ENCODE measurements at regions not wholly inside any gene's neighbourhood (a gene's known extent, or its start where the extent isn't known, plus 50 kb on each side); places are given as distances from the start of the nearest gene placed in this dataset.
A peak's percentile ranks its signal among the peaks of the same experiment; 100 is the strongest.
"Not testable (repeated sequence)": the region's sequence is repeated elsewhere in the genome, so short reads cannot be mapped to it uniquely, and the experiment has no call there.

DNA sequence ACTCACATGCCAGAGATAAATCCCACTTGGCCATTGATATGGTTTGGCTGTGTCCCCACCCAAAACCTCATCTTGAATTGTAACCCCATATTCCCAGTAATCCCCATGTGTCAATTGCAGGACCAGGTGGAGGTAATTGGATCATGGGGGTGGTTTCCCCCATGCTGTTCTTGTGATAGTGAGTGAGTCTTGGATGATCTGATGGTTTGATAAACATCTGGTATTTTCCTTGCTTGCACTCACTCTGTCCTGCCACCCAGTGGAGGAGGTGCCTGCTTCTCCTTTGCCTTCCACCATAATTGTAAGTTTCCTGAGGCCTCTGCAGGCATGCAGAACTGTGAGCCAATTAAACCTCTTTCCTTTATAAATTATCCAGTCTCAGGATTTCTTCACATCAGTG lies 50.4 kb upstream of the B3GAT2 start:
- DNase-seq, result not testable (repeated sequence)

DNA sequence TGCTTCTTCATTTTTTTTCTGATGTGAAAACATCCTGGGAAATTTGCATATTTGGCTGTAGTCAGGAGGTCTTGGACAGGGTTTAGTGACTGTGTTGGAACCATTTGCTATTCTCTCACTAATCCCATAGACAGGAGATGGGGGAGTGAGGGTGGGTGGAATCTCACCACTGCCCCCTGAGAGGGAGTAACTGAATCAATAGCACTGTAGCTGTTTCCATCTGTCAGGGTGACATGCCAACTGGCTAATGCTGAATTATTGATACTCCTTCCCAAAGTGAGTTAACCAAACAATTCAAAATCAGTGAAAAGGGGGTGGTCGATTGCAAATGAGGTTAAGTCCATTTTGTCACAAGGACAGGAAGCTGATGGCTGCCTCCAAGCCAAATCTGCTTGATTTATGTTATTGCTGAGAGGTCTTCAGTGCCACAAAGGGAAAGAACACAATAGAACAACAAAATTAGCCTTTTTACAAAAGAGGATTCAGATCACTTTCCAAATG lies 55.1 kb upstream of the B3GAT2 start:
- no peak for DNase-seq

DNA sequence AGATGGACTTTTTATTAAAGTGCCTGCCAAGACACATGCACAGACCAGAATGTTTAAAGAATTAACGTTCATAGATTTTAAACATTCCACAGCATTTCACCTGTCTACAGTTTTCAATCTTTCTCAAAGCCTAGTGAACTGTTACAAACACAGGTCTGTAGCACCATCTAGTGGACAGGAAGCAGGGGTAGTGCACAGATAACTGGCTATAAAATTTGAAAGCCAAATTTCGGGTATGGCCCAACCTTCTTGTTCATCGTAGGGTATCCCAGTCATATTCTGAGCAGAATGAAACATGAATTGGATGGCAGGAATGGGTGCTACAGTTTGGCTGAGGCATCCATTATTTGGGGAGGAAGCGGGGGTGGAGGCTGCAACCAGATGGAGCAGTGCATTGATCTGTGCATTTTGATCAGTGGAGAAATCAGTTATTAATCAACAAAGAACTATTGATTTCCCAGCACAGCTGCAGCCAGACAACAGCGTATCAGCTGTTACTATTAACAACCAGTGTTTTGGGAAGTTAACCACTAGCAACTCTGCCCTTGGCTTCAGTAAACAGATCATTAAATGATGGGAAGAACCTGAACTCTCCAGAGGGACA lies 56.1 kb upstream of the B3GAT2 start:
- peak; percentile 47 for DNase-seq

DNA sequence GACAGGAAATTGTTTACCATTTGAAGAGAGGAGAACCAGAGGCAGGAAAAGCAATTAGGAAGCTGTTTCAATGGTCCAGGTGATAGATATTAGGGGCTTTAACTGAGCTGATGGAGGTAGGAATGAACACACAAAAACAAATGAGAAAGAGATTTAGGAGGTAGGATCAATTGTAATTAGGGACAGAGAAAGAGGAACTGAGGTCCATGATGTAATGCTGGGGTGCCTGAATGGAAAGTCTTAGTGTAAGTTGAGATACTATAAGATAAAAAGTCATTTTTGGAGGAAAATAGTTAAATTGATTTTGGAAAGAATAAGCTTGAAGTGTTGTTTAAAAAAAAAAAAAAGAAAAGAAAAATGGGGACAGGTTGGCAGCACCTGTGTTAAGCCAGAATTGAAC lies 58.5 kb upstream of the B3GAT2 start:
- no peak for DNase-seq

DNA sequence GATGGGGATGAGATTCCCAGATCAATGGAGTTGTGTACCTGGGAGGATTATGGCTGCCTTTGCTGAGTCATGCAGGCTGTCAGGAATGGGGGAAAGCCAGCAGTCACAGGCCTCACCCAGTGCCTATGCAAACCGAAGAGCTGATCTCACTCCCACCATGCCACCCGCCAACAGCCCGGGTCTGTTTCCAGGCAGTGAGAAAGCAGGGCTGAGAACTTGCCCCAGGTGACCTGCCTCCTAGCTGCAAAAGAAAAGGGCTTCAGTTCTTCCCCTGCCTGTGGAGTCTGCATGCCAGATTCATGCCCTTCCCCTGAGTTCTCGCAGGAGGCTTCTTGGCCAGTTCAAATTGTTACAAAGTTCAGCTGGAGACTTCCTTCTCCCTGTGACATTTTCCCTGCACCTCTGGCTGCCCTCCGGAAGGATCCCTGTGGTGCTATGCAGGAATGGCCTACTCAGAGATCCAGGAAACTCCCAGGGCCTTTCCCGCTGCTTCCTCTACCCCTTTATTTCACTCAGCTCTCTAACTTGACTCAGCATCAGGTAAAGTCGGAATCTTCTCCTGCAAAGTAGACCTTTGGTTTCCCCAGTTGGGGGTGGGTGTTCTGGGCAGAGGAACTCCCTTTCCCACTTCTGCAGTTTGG lies 71.5 kb upstream of the B3GAT2 start:
- DNase-seq, result no peak

DNA sequence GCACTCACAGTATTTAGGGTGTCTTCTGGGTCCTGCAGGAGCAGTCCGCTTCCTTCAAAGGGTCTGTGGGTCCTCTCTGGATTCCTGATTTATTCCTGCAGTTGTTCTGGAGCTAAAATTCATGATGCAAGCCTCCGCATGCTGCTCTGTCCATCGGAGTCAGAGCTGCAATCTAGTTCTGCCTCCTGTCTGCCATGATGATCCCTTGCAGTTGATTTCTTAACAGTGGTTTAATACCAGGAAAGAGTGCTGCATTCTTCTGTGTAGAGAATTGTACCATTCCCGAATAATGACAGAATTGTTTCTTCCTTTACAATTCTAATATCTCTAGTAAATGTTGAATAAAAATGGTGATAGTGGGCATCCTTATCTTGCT lies 72.0 kb upstream of the B3GAT2 start:
- DNase-seq, result no peak

DNA sequence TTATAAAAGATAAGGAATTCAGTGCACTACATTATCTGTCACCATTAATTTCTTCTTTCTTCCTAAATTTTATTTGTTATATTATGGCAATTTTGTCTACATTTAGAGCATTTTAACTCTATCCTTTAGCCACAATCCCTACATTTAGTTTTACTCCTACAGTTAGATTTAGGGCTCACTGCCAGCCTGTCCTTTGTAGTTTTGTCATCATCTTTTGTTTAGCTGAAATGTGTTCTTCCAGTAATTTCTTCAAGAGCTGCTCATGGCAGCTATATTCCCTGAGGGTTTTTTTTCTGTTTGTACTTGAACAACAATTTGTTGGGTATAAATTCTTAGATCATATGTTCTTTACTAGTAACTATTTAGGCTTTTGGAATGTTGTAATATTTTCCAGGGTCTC lies 72.7 kb upstream of the B3GAT2 start:
- DNase-seq, result no peak

DNA sequence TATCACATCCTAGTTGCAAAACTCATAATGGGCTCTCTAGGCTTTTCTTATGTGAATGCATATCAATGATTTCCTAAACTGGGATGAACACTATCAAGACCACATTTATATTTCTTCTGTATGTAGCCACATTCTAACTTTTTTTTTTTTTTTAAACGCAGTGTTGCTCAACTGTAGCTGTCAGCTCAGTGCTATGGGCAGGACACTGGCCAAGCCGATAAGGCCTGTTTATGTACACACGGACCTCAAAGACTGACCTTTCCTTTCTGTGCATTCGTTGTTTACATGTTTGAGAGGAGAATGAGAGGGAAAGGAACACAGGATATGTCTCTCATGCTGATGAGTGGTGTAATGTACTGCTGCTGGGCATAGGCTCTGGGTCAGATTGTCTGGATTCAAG lies 75.1 kb upstream of the B3GAT2 start:
- DNase-seq, result no peak

DNA sequence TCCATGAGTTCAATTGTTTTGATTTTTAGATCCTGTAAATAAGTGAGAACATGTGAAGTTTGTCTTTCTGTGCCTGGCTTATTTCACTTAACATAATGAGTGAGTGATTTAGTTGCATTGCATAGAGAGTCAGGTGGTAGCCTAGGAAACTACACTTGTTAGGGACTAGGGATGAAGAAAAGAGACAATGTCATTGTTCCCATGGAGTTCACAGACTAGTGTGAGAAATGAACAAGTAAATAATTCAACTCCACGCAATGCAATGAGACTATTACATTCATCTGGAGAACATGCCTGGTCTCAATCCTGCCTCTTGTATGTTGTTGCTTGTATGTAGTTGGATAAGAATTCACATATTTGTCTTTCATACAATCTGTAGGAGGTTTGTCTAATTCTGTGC lies 76.3 kb upstream of the B3GAT2 start:
- DNase-seq, result no peak

DNA sequence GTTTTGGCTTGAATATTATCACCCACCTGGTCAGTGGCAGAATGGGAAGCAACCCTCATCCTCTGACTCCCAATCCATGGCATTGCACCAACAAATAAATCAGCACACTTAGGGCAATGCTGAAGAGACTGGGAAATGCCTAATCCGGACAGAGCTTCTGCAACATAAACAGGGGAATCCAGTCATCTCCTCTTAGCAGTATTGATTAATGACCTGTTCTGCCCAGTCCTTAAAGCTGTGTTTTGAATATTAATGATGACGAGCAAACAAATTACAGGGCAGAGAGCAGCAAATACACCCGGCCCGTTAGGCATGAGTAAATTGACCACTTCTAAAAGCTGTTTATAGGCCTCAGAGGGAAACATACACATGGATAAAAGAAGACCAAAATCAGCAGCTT lies 77.0 kb upstream of the B3GAT2 start:
- DNase-seq, result no peak

DNA sequence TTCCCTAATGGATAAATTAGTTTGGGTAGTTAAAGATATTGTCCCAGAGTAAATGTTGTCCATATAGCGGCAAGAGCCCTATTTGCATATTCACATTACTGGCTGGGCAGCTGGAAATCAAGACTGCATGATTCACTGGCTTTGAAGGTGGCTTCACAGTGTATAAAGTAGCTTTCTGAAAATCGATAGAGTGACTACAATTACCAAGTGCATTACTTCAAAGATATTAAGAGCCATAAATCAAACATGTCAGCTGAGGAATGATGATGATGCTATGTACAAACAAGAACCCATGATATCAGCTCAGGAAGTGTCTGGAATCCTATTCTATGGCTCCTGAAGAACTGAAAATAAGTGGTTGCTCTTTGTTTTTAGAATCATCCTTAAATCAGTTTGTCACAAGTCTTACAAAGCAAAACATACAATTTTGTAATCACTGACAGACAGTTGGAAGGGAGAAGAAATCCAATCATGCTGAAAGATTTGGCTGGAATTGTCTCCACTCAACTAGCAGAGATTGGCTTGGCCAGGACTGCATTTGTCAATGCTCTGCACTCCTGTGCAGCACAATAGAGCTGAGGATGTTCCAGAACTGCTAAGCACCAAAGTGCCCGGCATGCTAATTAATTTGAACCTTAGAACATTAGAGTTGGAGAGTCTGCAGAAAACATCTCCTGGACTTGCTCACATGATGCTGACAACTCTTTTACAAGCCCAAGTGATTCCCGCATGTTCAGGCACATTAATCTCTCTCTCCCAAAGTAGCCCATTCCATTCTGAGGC lies 77.9 kb upstream of the B3GAT2 start:
- no peak for DNase-seq

DNA sequence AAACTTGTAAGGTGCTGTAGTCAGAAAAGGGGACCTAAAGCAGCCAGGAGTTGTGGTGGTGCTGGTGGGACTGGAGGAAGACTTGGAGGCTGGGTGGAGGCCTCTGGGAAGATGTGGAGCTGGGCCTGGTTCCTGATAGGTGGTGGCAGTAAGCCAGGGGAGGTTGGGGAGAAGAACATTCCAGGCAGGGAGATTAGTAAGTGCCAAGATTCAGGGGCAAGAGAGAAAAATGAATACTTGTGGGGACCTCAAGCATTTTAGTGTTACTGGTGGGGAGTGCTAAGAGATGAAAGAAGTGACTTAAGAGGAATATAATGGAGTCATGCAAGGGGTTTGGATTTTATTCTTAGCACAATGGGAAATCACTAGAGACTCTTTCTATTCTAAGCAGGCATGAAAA lies 79.0 kb upstream of the B3GAT2 start:
- no peak for DNase-seq

DNA sequence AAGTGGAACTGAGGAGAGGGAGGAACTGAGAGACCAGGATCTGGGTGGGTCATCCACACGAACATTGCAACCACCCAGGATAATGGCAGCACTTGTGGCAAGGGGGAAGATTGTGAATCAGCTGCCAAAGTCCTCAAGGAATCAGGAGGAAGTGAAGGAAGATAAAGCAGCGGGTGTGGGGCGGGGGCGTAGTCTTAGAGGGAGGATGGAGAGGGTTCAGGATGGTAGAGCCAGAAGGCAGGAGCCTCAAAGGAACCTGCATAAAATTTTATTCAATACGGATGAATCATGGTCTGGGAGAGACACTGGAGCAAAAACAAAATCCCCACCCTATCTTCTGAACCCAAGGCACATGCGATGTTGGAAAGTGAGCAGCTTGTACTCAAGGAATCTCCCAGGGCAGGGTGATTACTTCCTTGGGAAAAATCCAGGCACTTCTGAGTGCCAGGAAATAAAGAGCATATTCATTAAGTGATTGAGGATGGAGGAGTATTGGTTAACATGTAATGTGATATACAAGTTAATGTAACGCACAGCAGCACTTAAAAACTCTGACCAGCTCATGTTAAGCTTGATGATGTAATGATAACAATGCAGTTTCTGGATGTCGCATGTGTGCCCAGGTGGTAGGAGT lies 82.0 kb upstream of the B3GAT2 start:
- DNase-seq, result no peak

DNA sequence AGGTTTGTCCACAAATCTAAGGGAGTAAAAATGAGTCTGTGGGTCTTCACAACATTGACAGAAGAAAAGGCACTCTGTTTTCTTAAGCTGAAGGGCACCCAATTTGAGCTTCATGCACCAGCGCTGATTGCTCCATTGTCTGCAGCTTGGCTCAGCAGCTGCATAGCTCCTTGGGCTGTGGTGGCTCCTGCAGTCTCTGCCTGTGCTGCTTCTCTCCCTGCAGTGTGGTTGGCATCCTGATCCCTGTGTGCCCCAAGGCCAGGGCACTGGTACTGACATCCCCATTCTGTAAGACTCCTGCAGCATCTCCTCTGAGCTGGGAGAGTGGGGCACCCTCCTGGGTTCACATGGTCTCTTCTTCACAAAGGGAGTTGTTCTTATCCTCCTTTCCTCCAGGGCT lies 83.2 kb upstream of the B3GAT2 start:
- no peak for DNase-seq

DNA sequence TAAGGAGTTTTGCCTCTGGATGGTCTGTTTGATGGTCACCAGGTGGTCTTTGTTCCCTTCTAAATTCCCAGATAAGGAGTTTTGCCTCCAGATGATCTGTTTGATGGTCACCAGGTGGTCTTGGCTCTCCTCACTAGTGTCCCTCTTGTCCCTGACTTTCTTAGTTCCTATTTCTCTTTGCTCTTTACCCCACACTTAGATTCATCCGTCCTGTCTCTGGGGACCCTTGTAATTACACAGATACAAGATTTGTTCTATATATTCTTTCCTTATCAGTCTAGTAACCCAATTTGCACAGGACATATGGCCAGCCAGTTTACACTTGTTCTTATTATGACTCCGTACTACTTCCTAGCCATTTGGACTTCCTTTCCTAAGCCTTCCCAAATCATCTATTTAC lies 84.0 kb upstream of the B3GAT2 start:
- DNase-seq, result no peak

DNA sequence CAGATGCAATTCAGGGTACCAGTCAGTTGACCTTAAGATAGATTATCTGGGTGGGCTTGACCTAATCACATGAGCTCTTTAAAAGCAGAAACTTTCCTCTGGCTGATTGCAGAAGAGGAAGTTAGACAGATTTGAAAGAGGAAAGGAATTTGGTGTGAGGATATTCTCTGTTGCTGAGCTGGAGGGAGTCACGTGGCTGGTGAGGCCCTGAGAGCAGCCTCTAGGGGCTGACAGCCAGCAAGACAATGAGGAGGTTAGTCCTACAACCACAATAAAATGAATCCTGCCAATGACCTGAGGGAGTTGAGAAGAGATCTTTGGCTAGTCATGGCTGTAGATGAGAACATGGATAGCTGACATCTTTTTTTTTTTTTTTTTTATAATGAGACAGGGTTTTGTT lies 87.0 kb upstream of the B3GAT2 start:
- DNase-seq, result no peak

DNA sequence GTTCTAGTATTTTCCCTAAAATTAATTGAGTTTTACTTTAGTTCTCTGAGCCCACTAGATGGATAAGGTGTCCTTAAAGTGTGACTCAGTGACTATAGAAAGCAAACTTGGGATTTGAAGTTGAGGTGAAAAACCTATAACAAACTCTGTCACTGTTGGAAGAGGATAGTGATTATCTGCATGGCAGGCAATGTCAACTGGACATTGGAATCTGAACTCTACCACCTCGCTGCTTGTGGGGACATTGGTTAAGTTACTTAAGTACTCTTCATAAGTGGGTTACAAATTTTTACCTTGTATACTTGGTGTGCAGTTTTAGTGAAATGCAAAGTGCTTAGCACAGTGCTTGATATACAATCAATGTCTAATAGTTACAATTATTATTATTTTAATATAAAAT lies 87.9 kb upstream of the B3GAT2 start:
- DNase-seq, result no peak

DNA sequence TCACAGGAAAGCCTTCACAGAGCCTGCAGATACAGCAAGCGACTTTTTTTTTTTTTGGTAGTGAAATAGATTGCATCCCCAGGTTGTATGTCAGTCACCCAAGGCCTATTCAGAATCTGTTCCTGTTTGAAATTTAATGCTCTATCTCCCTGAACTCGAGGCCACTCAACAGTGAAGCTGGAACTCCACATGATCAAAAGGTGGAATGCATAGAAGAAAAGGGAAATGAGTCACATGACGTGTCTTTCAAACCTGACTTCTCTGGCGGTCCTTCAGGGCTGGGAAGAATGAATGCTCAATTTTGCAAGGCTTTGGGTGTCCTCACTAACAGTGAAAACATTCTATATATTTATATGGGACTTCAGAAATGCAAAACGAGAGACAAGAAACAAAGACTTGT lies 88.4 kb upstream of the B3GAT2 start:
- no peak for DNase-seq

DNA sequence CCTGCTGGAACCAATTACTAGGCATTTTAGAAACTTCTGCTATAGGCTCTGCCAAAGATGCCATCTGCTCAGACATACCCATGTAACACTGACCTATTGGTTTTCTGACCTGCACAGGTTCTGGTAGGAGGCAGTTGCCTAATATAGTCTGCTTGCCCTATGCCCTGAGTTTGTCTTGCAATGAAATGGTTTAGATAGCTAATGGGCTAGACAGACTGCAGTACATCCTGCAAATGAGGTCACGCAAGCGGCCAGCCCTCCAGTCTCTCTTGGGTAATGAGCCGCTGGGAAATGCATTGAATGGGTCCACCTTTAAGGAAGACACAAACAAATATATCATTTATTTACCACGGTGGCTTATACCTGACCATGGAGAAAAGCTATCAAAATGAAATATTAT lies 90.6 kb upstream of the B3GAT2 start:
- no peak for DNase-seq

DNA sequence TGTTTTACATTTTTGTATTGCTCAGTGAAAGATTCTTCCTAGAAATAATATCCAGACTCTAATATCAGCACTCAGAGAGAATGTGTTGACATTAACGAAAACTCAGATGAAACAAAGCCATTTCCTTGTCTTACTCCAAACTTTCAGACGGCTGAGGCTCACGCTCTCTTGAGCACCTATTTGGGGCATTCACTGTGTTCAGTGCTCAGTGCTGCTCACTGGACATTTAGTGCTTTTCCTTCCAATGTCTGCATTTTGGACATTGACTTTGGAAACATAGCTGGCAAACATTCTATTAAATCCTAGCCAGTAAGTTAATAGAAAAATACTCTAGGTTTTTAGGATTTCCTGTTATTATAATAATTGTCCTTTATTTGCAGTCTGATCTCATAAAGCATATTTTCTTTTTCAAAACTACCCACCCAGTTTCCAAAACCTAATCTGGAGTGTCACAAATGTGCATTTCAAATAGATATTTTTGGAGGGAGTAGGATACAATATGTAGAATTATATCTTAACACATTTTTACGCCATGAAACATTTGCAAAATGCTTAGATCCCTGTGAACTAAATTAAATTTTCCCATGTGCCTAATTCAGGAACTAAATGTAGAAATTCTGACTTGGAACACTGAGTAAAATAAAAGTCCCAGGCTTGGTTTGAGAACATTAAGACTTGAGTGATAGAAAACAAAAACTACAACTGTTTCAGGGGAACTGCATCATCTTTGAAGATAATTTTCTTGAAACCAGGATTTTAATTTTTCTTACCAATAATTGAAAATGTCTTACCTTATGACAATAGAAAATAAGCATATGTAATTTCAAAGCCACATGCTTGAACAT lies 91.7 kb upstream of the B3GAT2 start:
- no peak for DNase-seq

DNA sequence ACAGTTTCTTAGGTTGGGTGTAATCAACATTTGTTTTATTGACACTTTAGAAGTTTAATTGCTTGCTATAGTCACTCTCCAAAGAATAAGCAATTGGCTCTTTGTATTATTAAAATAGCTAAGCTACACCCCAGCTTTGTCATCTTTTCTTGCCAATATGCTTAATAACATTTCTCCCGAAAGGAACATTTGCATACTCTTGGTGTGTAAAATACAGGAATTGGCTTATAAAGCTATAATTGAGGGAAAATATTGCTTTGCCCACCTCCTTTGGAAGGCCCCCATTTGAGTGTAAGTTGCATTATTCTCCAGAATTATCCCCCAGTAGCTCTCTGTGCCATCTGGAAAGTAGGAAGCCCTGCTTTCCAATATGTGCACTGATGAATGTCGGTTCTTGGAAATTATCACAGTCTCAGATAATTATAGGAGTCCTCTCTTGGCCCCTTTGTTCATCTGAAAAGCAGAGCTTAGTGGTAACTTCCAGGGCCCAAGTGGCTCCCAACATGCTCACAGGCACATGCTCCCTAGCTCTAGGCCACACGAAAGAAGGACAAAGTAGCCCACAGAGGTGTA lies 92.4 kb upstream of the B3GAT2 start:
- DNase-seq, result no peak

DNA sequence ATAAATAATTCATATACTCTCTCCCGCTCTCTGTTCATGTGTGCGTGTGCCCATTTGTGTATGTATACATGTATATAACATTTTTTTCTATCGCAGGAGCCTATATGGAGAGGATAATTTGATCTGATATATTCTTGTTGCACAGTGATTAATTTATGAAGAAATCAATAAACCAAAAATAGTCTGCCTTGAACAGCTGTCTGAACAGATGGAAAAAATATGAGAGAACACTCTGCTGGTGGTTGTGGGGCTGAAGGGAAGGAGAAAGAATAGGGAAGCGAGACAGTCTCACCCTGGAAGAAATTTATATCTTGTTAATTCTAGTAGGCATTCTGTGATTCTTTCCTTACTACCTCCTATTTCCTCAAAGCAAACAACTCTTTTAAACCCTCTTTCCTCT lies 96.6 kb upstream of the B3GAT2 start:
- DNase-seq, result no peak

DNA sequence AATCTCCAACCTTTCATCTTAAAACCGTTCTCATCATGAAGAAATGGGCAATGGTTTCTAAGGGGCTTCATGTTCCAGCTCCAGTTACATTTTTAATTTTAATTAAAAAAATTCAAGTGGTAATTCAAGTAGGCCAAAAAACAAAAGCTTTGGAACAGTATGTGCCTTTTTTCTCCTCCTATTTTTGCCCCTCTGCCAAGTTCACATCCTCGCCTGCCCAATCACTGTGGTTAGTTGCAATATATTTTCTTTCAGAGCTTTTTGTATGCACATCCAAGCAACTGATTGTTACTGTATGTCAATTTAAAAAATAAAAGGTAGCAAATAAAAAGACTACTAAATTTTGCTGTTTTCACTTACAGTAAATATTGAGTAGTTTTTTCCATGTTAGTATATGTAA lies 99.8 kb upstream of the B3GAT2 start:
- DNase-seq, result no peak

All from CD4-positive, alpha-beta T cell treated with Interleukin-21 for 1 hour (primary cell).